CD4-positive, alpha-beta T cell (primary cell): ENCODE measurements at regions not wholly inside any gene's neighbourhood (a gene's known extent, or its start where the extent isn't known, plus 50 kb on each side); places are given as distances from the start of the nearest gene placed in this dataset.
"Not testable (repeated sequence)": the region's sequence is repeated elsewhere in the genome, so short reads cannot be mapped to it uniquely, and the experiment has no call there.

Experiments used
- ATAC-seq: fragments of 200-7000 bp; cut with Tn5 transposase; one replicate; pipeline ENCODE4 v1.10.0; 2022; ENCODE audit warnings: mild to moderate bottlenecking; ENCODE audit not compliant: poor library complexity
- CTCF ChIA-PET: fragments of 350-600 bp; sonication (Branson Sonifier 250); formaldehyde crosslinking; loops from one replicate; lab custom pipeline; 2021; ENCODE audit warnings: antibody characterized with exemption, inconsistent platforms; lab: Charles Lee
- POLR2A ChIA-PET: fragments of 350-600 bp; sonication (Branson Sonifier 250); formaldehyde crosslinking; loops from one replicate; lab custom pipeline; 2021; ENCODE audit warnings: antibody characterized with exemption, inconsistent platforms; lab: Charles Lee
- DNase-seq, 14 experiments: peaks; one replicate each; pipeline ENCODE4 v3.0.0-alpha.2; 2013 to 2020; ENCODE audit warnings: mixed read lengths in 2 of 14
- H3K27ac ChIP-seq, 2 donors: one replicate each; pipeline versions ENCODE4 v1.5.1 to v1.7.0; 2013; ENCODE audit warnings: low read length in 2 of 2, low read depth in 1 of 2, mild to moderate bottlenecking in 1 of 2
- H3K27me3 ChIP-seq, 2 experiments: 1 replicate in 1 of 2; 2 replicates in 1 of 2; pipeline versions ENCODE4 v1.6.1 to v1.7.0; 2013; ENCODE audit warnings: low read length in 2 of 2, control low read depth in 1 of 2, mild to moderate bottlenecking in 1 of 2, moderate library complexity in 1 of 2; ENCODE audit not compliant: insufficient read depth in 2 of 2, control insufficient read depth in 1 of 2
- H3K36me3 ChIP-seq: one replicate; pipeline ENCODE4 v1.6.1; 2013; ENCODE audit warnings: low read length, control low read depth; ENCODE audit not compliant: insufficient read depth
- H3K4me1 ChIP-seq: one replicate; pipeline ENCODE4 v1.6.1; 2013; ENCODE audit warnings: low read length, control low read depth; ENCODE audit not compliant: insufficient read depth
- H3K4me3 ChIP-seq: one replicate; pipeline ENCODE4 v1.5.1; 2013; ENCODE audit warnings: mild to moderate bottlenecking, low read length, moderate library complexity
- H3K9me3 ChIP-seq, 2 experiments: 1 replicate in 1 of 2; 2 replicates in 1 of 2; pipeline versions ENCODE4 v1.6.1 to v1.7.0; 2013; ENCODE audit warnings: low read length in 2 of 2, mild to moderate bottlenecking in 2 of 2, control low read depth in 1 of 2, moderate library complexity in 1 of 2; ENCODE audit not compliant: control insufficient read depth in 1 of 2, insufficient read depth in 1 of 2
- H3K27ac Mint-ChIP-seq: one replicate; pipeline ENCODE4 v1.8.0; 2020; ENCODE audit warnings: mixed read lengths
- H3K27me3 Mint-ChIP-seq: one replicate; pipeline ENCODE4 v1.8.0; 2021; ENCODE audit warnings: mixed read lengths
- H3K36me3 Mint-ChIP-seq: one replicate; pipeline ENCODE4 v1.8.0; 2021; ENCODE audit warnings: low read depth, mixed read lengths
- H3K4me1 Mint-ChIP-seq: one replicate; pipeline ENCODE4 v1.8.0; 2021; ENCODE audit warnings: low read depth, mixed read lengths
- H3K4me3 Mint-ChIP-seq: one replicate; pipeline ENCODE4 v1.8.0; 2020; ENCODE audit warnings: mild to moderate bottlenecking, mixed read lengths
- H3K9me3 Mint-ChIP-seq: one replicate; pipeline ENCODE4 v1.8.0; 2020; ENCODE audit warnings: mixed read lengths
- CTCF ChIP-seq: fragments of 200-600 bp; IDR thresholded peaks from one replicate; pipeline ENCODE4 v1.8.0; 2022; ENCODE audit warnings: antibody characterized with exemption, mild to moderate bottlenecking
- intact Hi-C, 2 experiments: fragments of 100-400 bp; cut with DNase I in 1 of 2; cut with micrococcal nuclease in 1 of 2; formaldehyde crosslinking; loops; one replicate each; pipeline versions ENCODE4 v1.15.1 to v1.9.0; 2023 to 2025; cut with DNase I, micrococcal nuclease

GRCh38 chr13:22893777-22894176 lies 287.0 kb upstream of the SGCG start:
- Mint-ChIP-seq H3K36me3 (no peaks in the 10 kb centered on the region), H3K9me3 (peaks cover 7% of the 10 kb centered on the region), H3K27me3 (no peaks in the 10 kb centered on the region), H3K4me1 (no peaks in the 10 kb centered on the region), H3K27ac (no peak overlapping the region), H3K4me3 (no peak overlapping the region)
- no peak for DNase-seq
- H3K4me3 ChIP-seq, result no peak overlapping the region
- no peaks in the 10 kb centered on the region for H3K27me3 ChIP-seq
- peaks cover 0 to 17% of the 10 kb centered on the region in 2 experiments for H3K9me3 ChIP-seq
- no peak for TF ChIP-seq CTCF
- no peaks in the 10 kb centered on the region for H3K4me1 ChIP-seq
- intact Hi-C loops, result no loop called here
- no peak overlapping the region for H3K27ac ChIP-seq
- ChIA-PET POLR2A (no interaction called here), CTCF (no interaction called here)
- ATAC-seq, result no peak
- no peaks in the 10 kb centered on the region for H3K36me3 ChIP-seq

- no peaks in the 10 kb centered on the region for H3K4me1 ChIP-seq
Measured at GRCh38 chr13:22897571-22898314, 283.0 kb upstream of the SGCG start.

GRCh38 chr13:22900416-22900951 lies 280.3 kb upstream of the SGCG start:
- H3K4me3 Mint-ChIP-seq, H3K27me3 Mint-ChIP-seq, H3K36me3 Mint-ChIP-seq, H3K4me3 ChIP-seq, H3K4me1 Mint-ChIP-seq, H3K27ac Mint-ChIP-seq, ATAC-seq, H3K9me3 Mint-ChIP-seq, POLR2A ChIA-PET, H3K4me1 ChIP-seq, intact Hi-C loops, H3K27ac ChIP-seq, H3K36me3 ChIP-seq, H3K27me3 ChIP-seq, CTCF ChIA-PET: not testable (repeated sequence)
- peak in 1 of 14 experiments; percentile 8 for DNase-seq
- H3K9me3 ChIP-seq, result peaks cover 0 to 23% of the 10 kb centered on the region in 2 experiments

More at GRCh38 chr13:22897571-22898314, 283.0 kb upstream of the SGCG start:
- Histone ChIP-seq H3K4me3 (no peak overlapping the region), H3K27me3 (no peaks in the 10 kb centered on the region), H3K36me3 (no peaks in the 10 kb centered on the region), H3K9me3 (peaks cover 0 to 20% of the 10 kb centered on the region in 2 experiments), H3K27ac (no peak overlapping the region)
- CTCF ChIA-PET, result no interaction called here
- no peak overlapping the region for H3K4me3 Mint-ChIP-seq
- H3K36me3 Mint-ChIP-seq, result no peaks in the 10 kb centered on the region
- DNase-seq (no peak), ATAC-seq (no peak)
- POLR2A ChIA-PET, result no interaction called here
- H3K27ac Mint-ChIP-seq, result no peak overlapping the region
- no peaks in the 10 kb centered on the region for H3K4me1 Mint-ChIP-seq
- intact Hi-C loops, result no loop called here
- TF ChIP-seq CTCF, result no peak
- H3K9me3 Mint-ChIP-seq, result peaks cover 2% of the 10 kb centered on the region
- no peaks in the 10 kb centered on the region for H3K27me3 Mint-ChIP-seq
